ENCODE measurements at regions not wholly inside any gene's neighbourhood (a gene's known extent, or its start where the extent isn't known, plus 50 kb on each side); places are given as distances from the start of the nearest gene placed in this dataset.

- Histone ChIP-seq H3F3A (ENCODE audit: control insufficient read depth, insufficient read depth) (peaks cover 29% of the 10 kb centered on the region), H3K27me3 (ENCODE audit: control insufficient read depth, low read length) (no peaks in the 10 kb centered on the region), H4K20me1 (ENCODE audit: control insufficient read depth, insufficient read depth, low read depth, low read length) (no peaks in the 10 kb centered on the region), H3K4me2 (ENCODE audit: low read length) (peak overlapping the region; percentile 89), H3K27ac (ENCODE audit: low read depth, low read length) (peak overlapping the region; percentile 81), H3K9me2 (replicated peaks; ENCODE audit: control insufficient read depth, low read length) (no peaks in the 10 kb centered on the region), H3K4me1 (ENCODE audit: control insufficient read depth, low read length) (peaks cover 97% of the 10 kb centered on the region), H3K9me3 (ENCODE audit: control insufficient read depth, insufficient read depth, low read length) (no peaks in the 10 kb centered on the region), H3K79me2 (ENCODE audit: control insufficient read depth, low read length) (no peaks in the 10 kb centered on the region), H3K4me3 (ENCODE audit: low read length) (peak overlapping the region; percentile 66), H3K36me3 (ENCODE audit: control insufficient read depth, low read length) (no peaks in the 10 kb centered on the region)
- no peak for TF ChIP-seq CTCF (IDR thresholded peaks at IDR 0.05; ENCODE audit: low read depth, low read length, poor library complexity, severe bottlenecking)
- no peak for TF ChIP-seq EZH2phosphoT487 (IDR thresholded peaks at IDR 0.05; ENCODE audit: borderline replicate concordance, low read length)
Observed at GRCh38 chr11:45079567-45079942, 66.9 kb upstream of the PRDM11 start.

GRCh38 chr11:45079943-45080719 lies 66.3 kb upstream of the PRDM11 start:
- Histone ChIP-seq H3K4me3 (ENCODE audit: low read length) (peak overlapping the region; percentile 66), H3K36me3 (ENCODE audit: control insufficient read depth, low read length) (no peaks in the 10 kb centered on the region), H3K9me2 (replicated peaks; ENCODE audit: control insufficient read depth, low read length) (no peaks in the 10 kb centered on the region), H3K79me2 (ENCODE audit: control insufficient read depth, low read length) (no peaks in the 10 kb centered on the region), H4K20me1 (ENCODE audit: control insufficient read depth, insufficient read depth, low read depth, low read length) (no peaks in the 10 kb centered on the region), H3K9me3 (ENCODE audit: control insufficient read depth, insufficient read depth, low read length) (no peaks in the 10 kb centered on the region), H3F3A (ENCODE audit: control insufficient read depth, insufficient read depth) (peaks cover 29% of the 10 kb centered on the region), H3K27me3 (ENCODE audit: control insufficient read depth, low read length) (no peaks in the 10 kb centered on the region), H3K4me2 (ENCODE audit: low read length) (peak overlapping the region; percentile 89), H3K4me1 (ENCODE audit: control insufficient read depth, low read length) (peaks cover 97% of the 10 kb centered on the region), H3K27ac (ENCODE audit: low read depth, low read length) (peak overlapping the region; percentile 81)
- TF ChIP-seq EZH2phosphoT487 (IDR thresholded peaks at IDR 0.05; ENCODE audit: borderline replicate concordance, low read length) (no peak), CTCF (IDR thresholded peaks at IDR 0.05; ENCODE audit: low read depth, low read length, poor library complexity, severe bottlenecking) (no peak)

GRCh38 chr11:45082744-45083543 lies 63.5 kb upstream of the PRDM11 start:
- Histone ChIP-seq H3K9me2 (replicated peaks; ENCODE audit: control insufficient read depth, low read length) (no peaks in the 10 kb centered on the region), H3K4me3 (ENCODE audit: low read length) (peak overlapping the region; percentile 29), H3K27ac (ENCODE audit: low read depth, low read length) (peak overlapping the region; percentile 40), H3K9me3 (ENCODE audit: control insufficient read depth, insufficient read depth, low read length) (no peaks in the 10 kb centered on the region), H3F3A (ENCODE audit: control insufficient read depth, insufficient read depth) (peaks cover 28% of the 10 kb centered on the region), H4K20me1 (ENCODE audit: control insufficient read depth, insufficient read depth, low read depth, low read length) (no peaks in the 10 kb centered on the region), H3K4me2 (ENCODE audit: low read length) (peak overlapping the region; percentile 46), H3K79me2 (ENCODE audit: control insufficient read depth, low read length) (no peaks in the 10 kb centered on the region), H3K4me1 (ENCODE audit: control insufficient read depth, low read length) (peaks cover 98% of the 10 kb centered on the region), H3K36me3 (ENCODE audit: control insufficient read depth, low read length) (no peaks in the 10 kb centered on the region), H3K27me3 (ENCODE audit: control insufficient read depth, low read length) (no peaks in the 10 kb centered on the region)
- TF ChIP-seq EZH2phosphoT487 (IDR thresholded peaks at IDR 0.05; ENCODE audit: borderline replicate concordance, low read length) (no peak), CTCF (IDR thresholded peaks at IDR 0.05; ENCODE audit: low read depth, low read length, poor library complexity, severe bottlenecking) (no peak)

Data from DOHH2 (cell line).